IPS DF 6.9 (cell line): ENCODE measurements at regions not wholly inside any gene's neighbourhood (a gene's known extent, or its start where the extent isn't known, plus 50 kb on each side); places are given as distances from the start of the nearest gene placed in this dataset.
"Not testable (repeated sequence)": the region's sequence is repeated elsewhere in the genome, so short reads cannot be mapped to it uniquely, and the experiment has no call there.

Source experiments
- DNase-seq: peaks from one replicate; pipeline ENCODE4 v3.0.0-alpha.2; 2013; ENCODE audit warnings: low read depth, low spot score
- H3K27ac ChIP-seq: one replicate; pipeline ENCODE4 v1.5.1; 2013; ENCODE audit warnings: low read length, control low read depth
- H3K27me3 ChIP-seq: 2 replicates; pipeline ENCODE4 v1.6.1; 2013; ENCODE audit warnings: mild to moderate bottlenecking, low read length; ENCODE audit not compliant: control insufficient read depth, insufficient read depth
- H3K36me3 ChIP-seq: 2 replicates; pipeline ENCODE4 v1.6.1; 2013; ENCODE audit warnings: low read length; ENCODE audit not compliant: control insufficient read depth, insufficient read depth
- H3K4me1 ChIP-seq: 2 replicates; pipeline ENCODE4 v1.6.1; 2013; ENCODE audit warnings: low read length; ENCODE audit not compliant: control insufficient read depth, insufficient read depth
- H3K4me3 ChIP-seq: 2 replicates; pipeline ENCODE4 v1.5.1; 2013; ENCODE audit warnings: mild to moderate bottlenecking, low read length
- H3K9me3 ChIP-seq: 2 replicates; pipeline ENCODE4 v1.6.1; 2013; ENCODE audit warnings: low read length, inconsistent platforms; ENCODE audit not compliant: control insufficient read depth, insufficient read depth
- WGBS: extraction: QIAGEN DNeasy Blood & Tissue Kit; methylation state at CpG from one replicate; pipeline ENCODE4 v1.1.7; 2013; ENCODE audit warnings: mixed read lengths, missing lambda C conversion rate; ENCODE audit not compliant: insufficient read length, insufficient coverage; 5-methylcytosine and 5-hydroxymethylcytosine counted together

GRCh38 chr13:69615055-69615454 is 492.6 kb upstream of the ATXN8OS start:
- DNase-seq = not testable (repeated sequence)

GRCh38 chr13:69604698-69605097 is 502.9 kb upstream of the ATXN8OS start:
- no CpG with 5 or more reads among the region's 1 CpG for WGBS

More at GRCh38 chr13:69615055-69615454, 492.6 kb upstream of the ATXN8OS start:
- not testable (repeated sequence) for H3K27ac ChIP-seq, H3K4me3 ChIP-seq, H3K36me3 ChIP-seq, H3K9me3 ChIP-seq, H3K27me3 ChIP-seq, H3K4me1 ChIP-seq
- no CpG with 5 or more reads among the region's 8 CpGs for WGBS

GRCh38 chr13:69603144-69603853 is 504.3 kb upstream of the ATXN8OS start:
- Histone ChIP-seq H3K9me3 (no peaks in the 10 kb centered on the region), H3K4me3 (no peak overlapping the region), H3K36me3 (no peaks in the 10 kb centered on the region), H3K27me3 (no peaks in the 10 kb centered on the region), H3K4me1 (no peaks in the 10 kb centered on the region), H3K27ac (no peak overlapping the region)
- DNase-seq = no peak
- WGBS = no CpG with 5 or more reads among the region's 3 CpGs

More at GRCh38 chr13:69604698-69605097, 502.9 kb upstream of the ATXN8OS start:
- DNase-seq = no peak
- H3K4me3 ChIP-seq = no peak overlapping the region
- H3K27me3 ChIP-seq = no peaks in the 10 kb centered on the region
- no peaks in the 10 kb centered on the region for H3K4me1 ChIP-seq
- H3K9me3 ChIP-seq = no peaks in the 10 kb centered on the region
- no peaks in the 10 kb centered on the region for H3K36me3 ChIP-seq
- H3K27ac ChIP-seq = no peak overlapping the region

- no peak overlapping the region for H3K27ac ChIP-seq
- no CpG with 5 or more reads among the region's 3 CpGs for WGBS
Observed at GRCh38 chr13:69601661-69602060, 506.0 kb upstream of the ATXN8OS start.

GRCh38 chr13:69600811-69601210 is 506.8 kb upstream of the ATXN8OS start:
- WGBS = no CpG with 5 or more reads among the region's 3 CpGs
- Histone ChIP-seq H3K36me3 (no peaks in the 10 kb centered on the region), H3K9me3 (no peaks in the 10 kb centered on the region), H3K4me3 (no peak overlapping the region), H3K27me3 (no peaks in the 10 kb centered on the region), H3K27ac (no peak overlapping the region), H3K4me1 (no peaks in the 10 kb centered on the region)
- DNase-seq = no peak

More at GRCh38 chr13:69601661-69602060, 506.0 kb upstream of the ATXN8OS start:
- Histone ChIP-seq H3K27me3 (no peaks in the 10 kb centered on the region), H3K4me3 (no peak overlapping the region), H3K9me3 (no peaks in the 10 kb centered on the region), H3K36me3 (no peaks in the 10 kb centered on the region), H3K4me1 (no peaks in the 10 kb centered on the region)
- no peak for DNase-seq

GRCh38 chr13:69597088-69597487 is 510.5 kb upstream of the ATXN8OS start:
- Histone ChIP-seq H3K9me3 (no peaks in the 10 kb centered on the region), H3K4me1 (no peaks in the 10 kb centered on the region), H3K36me3 (no peaks in the 10 kb centered on the region), H3K27ac (no peak overlapping the region), H3K4me3 (no peak overlapping the region), H3K27me3 (no peaks in the 10 kb centered on the region)
- WGBS = no CpG with 5 or more reads among the region's 5 CpGs
- DNase-seq = no peak

- no peaks in the 10 kb centered on the region for H3K9me3 ChIP-seq
- no peak overlapping the region for H3K4me3 ChIP-seq
- WGBS = no CpG with 5 or more reads among the region's 1 CpG
- H3K27ac ChIP-seq = no peak overlapping the region
- H3K36me3 ChIP-seq = no peaks in the 10 kb centered on the region
- no peaks in the 10 kb centered on the region for H3K4me1 ChIP-seq
- no peaks in the 10 kb centered on the region for H3K27me3 ChIP-seq
- DNase-seq = no peak
Observed at GRCh38 chr13:69595181-69595580, 512.4 kb upstream of the ATXN8OS start.

- WGBS = no CpG with 5 or more reads among the region's 2 CpGs
- Histone ChIP-seq H3K27ac (no peak overlapping the region), H3K4me1 (no peaks in the 10 kb centered on the region), H3K36me3 (no peaks in the 10 kb centered on the region), H3K27me3 (no peaks in the 10 kb centered on the region), H3K4me3 (no peak overlapping the region), H3K9me3 (no peaks in the 10 kb centered on the region)
- DNase-seq = no peak
Observed at GRCh38 chr13:69591437-69591836, 516.2 kb upstream of the ATXN8OS start.

GRCh38 chr13:69589531-69590235 is 517.9 kb upstream of the ATXN8OS start:
- no peaks in the 10 kb centered on the region for H3K27me3 ChIP-seq
- no peak for DNase-seq
- H3K9me3 ChIP-seq = no peaks in the 10 kb centered on the region
- no peaks in the 10 kb centered on the region for H3K36me3 ChIP-seq
- no peak overlapping the region for H3K27ac ChIP-seq
- no CpG with 5 or more reads among the region's 5 CpGs for WGBS
- H3K4me1 ChIP-seq = no peaks in the 10 kb centered on the region; the same call in 1 of the 2 replicates
- no peak overlapping the region for H3K4me3 ChIP-seq

GRCh38 chr13:69585656-69586055 is 522.0 kb upstream of the ATXN8OS start:
- Histone ChIP-seq H3K4me3 (no peak overlapping the region), H3K4me1 (no peaks in the 10 kb centered on the region; the same call in 1 of the 2 replicates), H3K9me3 (no peaks in the 10 kb centered on the region), H3K27ac (no peak overlapping the region), H3K36me3 (no peaks in the 10 kb centered on the region), H3K27me3 (no peaks in the 10 kb centered on the region)
- no CpG with 5 or more reads among the region's 1 CpG for WGBS
- no peak for DNase-seq
